ENCODE measurements at regions not wholly inside any gene's neighbourhood (a gene's known extent, or its start where the extent isn't known, plus 50 kb on each side); places are given as distances from the start of the nearest gene placed in this dataset.
"Not testable (repeated sequence)": the region's sequence is repeated elsewhere in the genome, so short reads cannot be mapped to it uniquely, and the experiment has no call there.

DNA sequence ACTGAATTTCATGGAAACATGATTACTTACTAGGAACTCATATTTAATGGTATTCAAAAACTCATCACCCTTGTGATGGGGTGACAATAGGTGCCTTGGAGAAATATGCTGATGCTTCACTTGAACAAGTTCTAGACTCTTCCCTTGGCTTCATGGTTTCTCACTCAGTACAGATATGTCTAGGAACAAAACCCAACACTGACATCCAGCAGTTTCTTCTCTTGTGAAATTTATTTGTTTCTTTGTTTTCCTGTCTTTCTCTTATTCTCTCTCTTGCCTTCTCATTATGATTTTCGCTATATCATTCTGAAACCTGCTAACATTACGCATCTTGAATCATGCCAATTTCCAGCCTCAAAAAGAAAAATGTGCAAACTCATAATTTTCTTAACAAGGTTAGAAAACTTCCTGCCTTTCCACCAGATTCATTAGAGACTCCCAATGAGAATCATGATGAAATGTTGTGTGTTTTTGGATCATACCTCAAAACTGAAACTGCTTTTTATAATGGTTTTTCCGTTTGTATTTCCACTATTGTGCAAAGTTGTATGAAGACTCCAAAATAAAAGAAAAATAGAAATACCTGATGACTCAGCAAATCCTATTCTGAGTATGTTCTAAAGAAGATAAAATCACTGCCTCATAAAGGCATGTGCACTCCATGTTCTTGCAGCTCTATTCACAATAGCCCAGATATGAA lies 1021.5 kb downstream of the TMEM121 start:
- no peak overlapping the region for H3K4me3 Mint-ChIP-seq
- peaks cover 3% of the 10 kb centered on the region for H3K9me3 Mint-ChIP-seq
- peaks cover 2% of the 10 kb centered on the region for H3K36me3 Mint-ChIP-seq (ENCODE audit: low read depth)
- H3K27ac Mint-ChIP-seq, result no peak overlapping the region
- H3K4me1 Mint-ChIP-seq (ENCODE audit: low read depth), result peaks cover 8% of the 10 kb centered on the region
- peaks cover 10% of the 10 kb centered on the region for H3K27me3 Mint-ChIP-seq (ENCODE audit: low read depth)

DNA sequence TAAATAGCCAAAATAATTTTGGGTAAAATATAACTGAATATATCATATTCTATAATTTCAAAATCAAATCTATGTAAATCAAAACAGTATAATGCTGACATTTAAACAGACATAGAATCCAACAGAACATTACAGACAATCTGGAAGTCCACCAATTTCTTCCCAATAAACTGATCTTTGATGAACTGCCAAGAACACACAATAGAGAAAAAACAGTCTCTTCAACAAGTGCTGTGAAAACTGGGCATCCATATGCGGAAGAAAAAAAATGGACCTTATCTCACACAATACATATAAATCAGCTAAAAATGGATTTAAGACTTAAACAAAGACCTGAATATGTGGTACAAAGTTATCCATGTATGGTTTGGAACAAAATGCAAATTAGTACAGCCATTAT lies 1022.7 kb downstream of the TMEM121 start:
- peaks cover 2% of the 10 kb centered on the region for H3K36me3 Mint-ChIP-seq (ENCODE audit: low read depth)
- no peak overlapping the region for H3K27ac Mint-ChIP-seq
- H3K9me3 Mint-ChIP-seq, result peaks cover 3% of the 10 kb centered on the region
- H3K27me3 Mint-ChIP-seq (ENCODE audit: low read depth), result peaks cover 14% of the 10 kb centered on the region
- no peak overlapping the region for H3K4me3 Mint-ChIP-seq
- H3K4me1 Mint-ChIP-seq (ENCODE audit: low read depth), result peaks cover 8% of the 10 kb centered on the region

DNA sequence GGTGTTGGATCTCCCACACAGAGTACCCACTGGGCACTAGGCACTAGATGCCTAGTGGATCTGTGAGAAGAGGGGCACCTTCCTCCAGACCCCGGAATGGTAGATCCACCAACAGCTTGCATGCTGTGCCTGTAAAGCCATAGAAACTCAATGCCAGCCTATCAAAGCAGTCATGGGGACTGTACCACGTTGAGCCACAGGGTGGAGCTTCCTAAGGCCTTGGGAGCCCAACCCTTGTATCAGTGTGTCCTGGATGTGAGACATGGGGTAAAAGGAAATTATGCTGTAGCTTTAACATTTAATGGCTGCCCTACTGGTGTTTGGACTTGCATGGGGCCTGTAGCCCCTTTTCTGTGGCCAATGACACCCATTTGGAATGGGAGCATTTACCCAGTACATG lies 1024.9 kb downstream of the TMEM121 start:
- H3K4me3 Mint-ChIP-seq, result no peak overlapping the region
- peaks cover 8% of the 10 kb centered on the region for H3K4me1 Mint-ChIP-seq (ENCODE audit: low read depth)
- H3K9me3 Mint-ChIP-seq, result peaks cover 3% of the 10 kb centered on the region
- H3K27me3 Mint-ChIP-seq (ENCODE audit: low read depth), result peaks cover 18% of the 10 kb centered on the region
- no peak overlapping the region for H3K27ac Mint-ChIP-seq
- H3K36me3 Mint-ChIP-seq (ENCODE audit: low read depth), result peaks cover 2% of the 10 kb centered on the region

DNA sequence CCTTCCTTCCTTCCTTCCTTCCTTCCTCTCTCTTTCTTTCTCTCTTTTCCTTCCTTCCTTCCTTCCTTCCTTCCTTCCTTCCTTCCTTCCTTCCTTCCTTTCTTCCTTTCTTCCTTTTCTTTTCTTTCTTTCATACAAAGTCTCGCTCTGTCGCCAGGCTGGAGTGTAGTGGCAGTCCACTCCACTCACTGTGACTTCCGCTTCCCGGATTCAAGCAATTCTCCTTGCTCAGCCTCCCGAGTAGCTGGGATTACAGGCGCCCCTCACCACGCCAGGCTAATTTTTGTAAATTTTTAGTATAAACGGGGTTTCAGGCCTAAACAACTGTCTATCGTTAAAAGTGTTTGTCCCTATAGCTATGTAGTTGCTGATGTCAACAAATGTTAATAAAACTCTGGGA lies 1029.8 kb downstream of the TMEM121 start:
- H3K4me3 Mint-ChIP-seq; H3K4me1 Mint-ChIP-seq (ENCODE audit: low read depth); H3K9me3 Mint-ChIP-seq; H3K27ac Mint-ChIP-seq; H3K36me3 Mint-ChIP-seq (ENCODE audit: low read depth): not testable (repeated sequence)
- H3K27me3 Mint-ChIP-seq (ENCODE audit: low read depth), result peaks cover 33% of the 10 kb centered on the region

DNA sequence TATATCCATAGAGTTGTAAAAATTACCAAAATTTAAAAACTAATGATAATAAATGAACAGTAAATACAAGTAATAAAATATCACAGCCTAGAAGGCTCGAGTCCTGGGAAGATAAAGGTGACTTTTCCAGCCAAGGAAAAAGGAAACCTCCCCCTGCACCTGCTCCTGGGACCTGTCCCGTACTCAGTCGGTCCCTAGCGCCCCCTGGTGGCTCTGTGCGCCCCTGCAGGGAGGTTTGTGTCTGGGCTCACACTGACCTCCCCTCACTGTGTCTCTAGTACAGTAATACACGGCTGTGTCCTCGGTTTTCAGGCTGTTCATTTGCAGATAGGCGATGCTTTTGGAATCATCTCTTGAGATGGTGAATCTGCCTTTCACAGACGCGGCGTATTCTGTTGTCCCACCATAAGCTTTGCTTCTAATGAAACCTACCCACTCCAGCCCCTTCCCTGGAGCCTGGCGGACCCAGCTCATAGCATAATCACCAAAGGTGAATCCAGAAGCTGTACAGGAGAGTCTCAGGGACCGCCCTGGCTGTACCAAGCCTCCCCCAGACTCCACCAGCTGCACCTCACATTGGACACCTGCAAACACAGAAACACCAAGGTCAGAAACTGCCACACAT lies 1030.4 kb downstream of the TMEM121 start:
- peaks cover 2% of the 10 kb centered on the region for H3K36me3 Mint-ChIP-seq (ENCODE audit: low read depth)
- no peaks in the 10 kb centered on the region for H3K4me1 Mint-ChIP-seq (ENCODE audit: low read depth)
- H3K4me3 Mint-ChIP-seq, result no peak overlapping the region
- no peak overlapping the region for H3K27ac Mint-ChIP-seq
- H3K9me3 Mint-ChIP-seq, result peaks cover 3% of the 10 kb centered on the region
- H3K27me3 Mint-ChIP-seq (ENCODE audit: low read depth), result peaks cover 33% of the 10 kb centered on the region

DNA sequence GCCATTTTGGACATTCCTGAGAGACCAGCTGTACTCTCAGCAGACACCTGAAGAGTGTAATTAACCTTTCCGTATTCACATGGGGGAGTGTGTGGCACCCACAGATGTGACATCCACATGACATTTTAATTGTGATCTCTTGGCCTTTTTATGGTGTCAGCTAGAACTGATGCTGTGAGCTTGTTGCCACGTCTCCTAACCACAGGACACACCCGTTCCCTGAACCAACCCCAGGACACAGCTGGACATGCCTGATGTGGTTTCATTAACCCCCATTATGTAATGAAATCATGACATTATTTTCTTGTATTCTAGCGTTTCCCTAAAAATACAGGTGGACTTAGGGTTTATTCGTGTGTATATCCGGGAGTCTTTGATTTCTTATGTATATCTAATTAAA lies 1036.1 kb downstream of the TMEM121 start:
- Mint-ChIP-seq H3K27ac (no peak overlapping the region), H3K4me1 (ENCODE audit: low read depth) (no peaks in the 10 kb centered on the region), H3K27me3 (ENCODE audit: low read depth) (peaks cover 43% of the 10 kb centered on the region), H3K4me3 (no peak overlapping the region), H3K9me3 (no peaks in the 10 kb centered on the region), H3K36me3 (ENCODE audit: low read depth) (no peaks in the 10 kb centered on the region)

DNA sequence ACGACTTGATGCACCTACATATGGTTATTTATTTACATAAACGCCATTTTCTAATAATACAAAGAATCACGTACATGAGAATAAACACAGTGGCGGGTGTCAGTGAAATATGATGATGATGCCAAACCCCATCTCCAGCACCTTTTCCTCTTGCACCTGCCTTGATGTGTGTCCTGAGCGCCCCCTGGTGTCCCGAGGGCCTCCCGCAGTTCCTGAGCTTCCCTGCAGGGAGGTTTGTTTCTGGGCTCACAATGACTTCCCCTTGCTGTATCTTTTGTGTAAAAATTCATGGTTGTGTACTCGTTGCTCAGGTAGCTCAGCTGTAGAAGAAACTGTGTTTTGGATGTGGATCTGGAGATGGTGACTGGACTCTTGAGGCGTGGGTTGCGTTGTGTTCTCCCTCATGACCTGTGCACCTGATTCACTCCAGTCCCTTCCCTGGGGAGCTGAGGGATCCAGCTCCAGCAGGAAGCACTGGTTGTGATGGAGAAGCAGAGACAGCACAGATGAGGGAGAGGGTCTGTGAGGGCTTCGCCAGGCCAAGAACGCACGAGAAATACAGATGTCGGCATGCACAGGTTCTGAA lies 1037.8 kb downstream of the TMEM121 start:
- peaks cover 41% of the 10 kb centered on the region for H3K27me3 Mint-ChIP-seq (ENCODE audit: low read depth)
- no peaks in the 10 kb centered on the region for H3K9me3 Mint-ChIP-seq
- H3K36me3 Mint-ChIP-seq (ENCODE audit: low read depth), result no peaks in the 10 kb centered on the region
- H3K4me1 Mint-ChIP-seq (ENCODE audit: low read depth), result no peaks in the 10 kb centered on the region
- no peak overlapping the region for H3K27ac Mint-ChIP-seq
- no peak overlapping the region for H3K4me3 Mint-ChIP-seq

DNA sequence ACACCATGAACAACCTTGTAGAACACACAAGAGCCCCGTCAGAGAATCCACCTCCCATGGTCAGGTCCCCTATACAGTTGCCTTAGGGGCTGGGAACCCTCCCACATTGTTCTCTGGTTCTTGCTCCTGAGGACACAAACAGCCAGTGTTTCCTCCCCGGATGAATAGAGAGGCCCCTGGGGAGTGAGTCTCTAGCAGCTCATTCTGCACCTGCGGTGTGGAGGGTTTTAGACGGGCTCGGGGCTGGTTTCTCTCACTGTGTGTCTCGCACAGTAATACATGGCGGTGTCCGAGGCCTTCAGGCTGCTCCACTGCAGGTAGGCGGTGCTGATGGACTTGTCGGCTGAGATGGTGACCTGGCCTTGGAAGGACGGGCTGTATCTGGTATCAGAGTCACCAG lies 1052.1 kb downstream of the TMEM121 start:
- Mint-ChIP-seq H3K36me3 (ENCODE audit: low read depth) (no peaks in the 10 kb centered on the region), H3K4me1 (ENCODE audit: low read depth) (no peaks in the 10 kb centered on the region), H3K27ac (no peak overlapping the region), H3K4me3 (no peak overlapping the region), H3K9me3 (no peaks in the 10 kb centered on the region), H3K27me3 (ENCODE audit: low read depth) (peaks cover 33% of the 10 kb centered on the region)

DNA sequence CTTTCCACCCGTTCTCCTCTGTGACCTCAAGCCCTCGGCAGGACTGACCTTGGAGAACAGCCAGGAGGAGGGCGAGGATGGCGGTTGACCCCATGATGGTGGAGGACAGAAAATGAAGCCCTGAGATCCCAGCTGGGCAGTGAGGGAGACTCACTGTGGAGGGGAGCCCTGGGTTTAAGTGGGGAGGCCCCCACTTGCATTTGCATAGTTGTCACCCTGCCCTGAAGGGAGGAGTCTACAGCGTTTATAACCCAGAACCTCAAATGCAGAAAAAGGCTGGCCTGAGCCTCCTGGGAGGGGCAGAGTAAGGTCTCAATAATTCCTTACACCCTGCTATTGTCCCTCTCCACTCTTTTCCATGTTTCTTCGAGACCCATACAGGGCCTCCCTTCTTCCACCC lies 1052.7 kb downstream of the TMEM121 start:
- Mint-ChIP-seq H3K9me3 (no peaks in the 10 kb centered on the region), H3K4me1 (ENCODE audit: low read depth) (no peaks in the 10 kb centered on the region), H3K27me3 (ENCODE audit: low read depth) (peaks cover 28% of the 10 kb centered on the region), H3K36me3 (ENCODE audit: low read depth) (no peaks in the 10 kb centered on the region), H3K27ac (no peak overlapping the region), H3K4me3 (no peak overlapping the region)

DNA sequence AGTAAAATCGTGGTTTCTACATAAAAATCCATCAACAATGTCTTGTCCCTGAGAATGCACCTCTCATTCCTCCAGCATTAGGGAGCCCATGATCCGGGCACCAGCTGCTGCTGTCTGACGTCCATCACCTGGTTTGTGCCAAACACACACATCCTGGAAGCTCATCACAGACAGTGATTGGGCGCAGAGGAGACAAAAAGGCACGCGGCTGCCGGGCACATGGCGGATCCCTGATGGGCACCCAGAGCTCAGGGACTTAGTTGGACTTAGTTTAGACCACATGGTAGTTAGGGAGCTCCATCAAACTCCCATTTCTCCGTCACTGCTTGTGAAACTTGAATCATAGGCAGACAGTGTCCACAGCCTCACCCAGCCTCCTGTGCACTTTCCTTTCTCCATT lies 1059.3 kb downstream of the TMEM121 start:
- Mint-ChIP-seq H3K4me3 (no peak overlapping the region), H3K4me1 (ENCODE audit: low read depth) (no peaks in the 10 kb centered on the region), H3K27me3 (ENCODE audit: low read depth) (peaks cover 27% of the 10 kb centered on the region), H3K9me3 (no peaks in the 10 kb centered on the region), H3K27ac (no peak overlapping the region), H3K36me3 (ENCODE audit: low read depth) (no peaks in the 10 kb centered on the region)

DNA sequence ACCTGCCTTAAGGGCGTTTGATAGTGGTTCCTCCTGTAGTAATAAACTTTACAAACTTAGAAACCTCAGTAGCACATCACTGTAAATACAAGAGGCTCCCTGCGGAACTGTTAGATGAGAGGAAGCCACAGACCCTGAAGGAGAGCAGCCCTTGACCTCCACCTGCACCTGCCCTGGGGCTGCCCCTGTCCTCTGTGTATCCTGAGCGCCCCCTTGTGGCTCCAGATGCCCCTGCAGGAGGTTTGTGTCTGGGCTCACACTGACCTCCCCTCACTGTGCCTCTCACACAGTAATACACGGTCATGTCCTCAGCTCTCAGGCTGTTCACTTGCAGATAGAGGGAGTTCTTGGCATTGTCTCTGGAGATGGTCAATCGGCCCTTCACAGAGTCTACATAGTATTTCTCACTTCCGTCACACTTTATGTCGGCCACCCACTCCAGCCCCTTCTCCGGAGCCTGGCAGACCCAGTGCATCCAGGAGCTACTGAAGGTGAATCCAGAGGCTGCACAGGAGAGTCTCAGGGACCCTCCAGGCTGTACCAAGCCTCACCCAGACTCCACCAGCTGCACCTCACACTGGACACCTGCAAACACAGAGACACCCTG lies 1059.8 kb downstream of the TMEM121 start:
- H3K9me3 Mint-ChIP-seq, result no peaks in the 10 kb centered on the region
- H3K4me1 Mint-ChIP-seq (ENCODE audit: low read depth), result no peaks in the 10 kb centered on the region
- peaks cover 28% of the 10 kb centered on the region for H3K27me3 Mint-ChIP-seq (ENCODE audit: low read depth)
- no peaks in the 10 kb centered on the region for H3K36me3 Mint-ChIP-seq (ENCODE audit: low read depth)
- H3K4me3 Mint-ChIP-seq, result no peak overlapping the region
- H3K27ac Mint-ChIP-seq, result no peak overlapping the region

DNA sequence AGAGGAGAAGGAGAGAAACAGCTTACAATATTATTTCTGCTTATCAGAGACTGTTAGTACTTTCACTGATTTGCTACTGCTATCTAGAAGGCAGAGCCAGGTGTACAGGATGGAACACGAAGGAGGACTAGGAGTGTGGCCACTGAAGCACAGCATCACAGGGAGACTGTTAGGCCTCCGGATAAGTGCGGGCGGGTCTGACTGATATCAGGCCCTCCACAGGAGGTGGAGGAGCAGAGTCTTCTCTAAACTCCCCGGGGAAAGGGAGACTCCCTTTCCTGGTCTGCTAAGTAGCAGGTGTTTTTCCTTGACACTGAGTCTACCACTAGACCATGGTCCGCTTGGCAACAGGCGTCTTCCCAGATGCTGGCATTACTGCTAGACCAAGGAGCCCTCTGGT lies 1065.2 kb downstream of the TMEM121 start:
- not testable (repeated sequence) for H3K36me3 Mint-ChIP-seq (ENCODE audit: low read depth); H3K9me3 Mint-ChIP-seq; H3K4me3 Mint-ChIP-seq; H3K4me1 Mint-ChIP-seq (ENCODE audit: low read depth); H3K27ac Mint-ChIP-seq
- peaks cover 42% of the 10 kb centered on the region for H3K27me3 Mint-ChIP-seq (ENCODE audit: low read depth)

DNA sequence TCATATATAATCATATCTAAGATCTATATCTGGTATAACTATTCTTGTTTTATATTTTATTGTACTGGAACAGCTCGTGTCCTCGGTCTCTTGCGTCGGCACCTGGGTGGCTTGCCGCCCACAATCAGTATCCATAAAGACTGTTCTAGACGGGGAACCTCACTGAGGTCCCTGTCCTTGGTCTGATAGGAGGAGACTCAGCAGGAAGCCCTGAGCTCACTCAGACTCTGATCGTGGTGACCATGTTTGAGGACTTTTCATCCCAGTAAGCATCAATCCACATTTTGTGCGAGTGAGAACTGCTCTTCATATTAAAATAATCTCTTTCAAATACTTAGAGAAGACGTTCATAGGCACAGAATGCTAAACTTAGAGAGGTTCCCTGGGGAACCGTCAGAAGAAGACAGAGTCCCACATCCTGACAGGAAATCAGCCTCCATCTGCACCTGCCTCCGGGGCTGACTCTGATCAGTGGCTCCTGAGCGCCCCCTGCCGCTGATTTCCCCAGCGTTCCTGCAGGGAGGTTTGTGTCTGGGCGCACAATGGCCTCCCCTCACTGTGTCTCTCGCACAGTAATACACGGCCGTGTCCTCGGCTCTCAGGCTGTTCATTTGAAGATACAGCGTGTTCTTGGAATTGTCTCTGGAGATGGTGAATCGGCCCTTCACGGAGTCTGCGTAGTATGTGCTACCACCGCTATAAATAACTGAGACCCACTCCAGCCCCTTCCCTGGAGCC lies 1065.9 kb downstream of the TMEM121 start:
- H3K27ac Mint-ChIP-seq; H3K4me3 Mint-ChIP-seq; H3K9me3 Mint-ChIP-seq; H3K4me1 Mint-ChIP-seq (ENCODE audit: low read depth); H3K36me3 Mint-ChIP-seq (ENCODE audit: low read depth): not testable (repeated sequence)
- peaks cover 42% of the 10 kb centered on the region for H3K27me3 Mint-ChIP-seq (ENCODE audit: low read depth)

DNA sequence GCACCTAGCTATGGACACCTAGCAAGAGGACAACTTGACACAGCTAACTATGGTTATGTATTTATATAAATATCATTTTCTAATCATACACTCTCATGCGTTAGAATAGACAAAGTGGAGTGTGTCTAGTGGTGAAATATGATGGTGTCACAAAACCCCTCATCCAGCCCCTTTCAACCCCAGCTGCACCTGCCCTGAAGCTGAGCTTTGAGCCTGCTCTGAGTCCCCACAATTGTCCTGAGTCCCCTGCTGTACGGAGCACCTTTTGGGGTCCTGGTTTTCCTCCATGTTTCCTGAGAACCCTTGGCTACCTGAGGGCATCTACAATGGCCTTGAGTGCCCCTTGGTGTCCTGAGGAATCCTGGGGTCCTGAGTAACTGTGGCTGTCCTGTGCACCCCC lies 1072.8 kb downstream of the TMEM121 start:
- no peak overlapping the region for H3K27ac Mint-ChIP-seq
- H3K36me3 Mint-ChIP-seq (ENCODE audit: low read depth), result no peaks in the 10 kb centered on the region
- H3K4me3 Mint-ChIP-seq, result no peak overlapping the region
- no peaks in the 10 kb centered on the region for H3K9me3 Mint-ChIP-seq
- peaks cover 2% of the 10 kb centered on the region for H3K4me1 Mint-ChIP-seq (ENCODE audit: low read depth)
- peaks cover 77% of the 10 kb centered on the region for H3K27me3 Mint-ChIP-seq (ENCODE audit: low read depth)
